ENCODE measurements at regions not wholly inside any gene's neighbourhood (a gene's known extent, or its start where the extent isn't known, plus 50 kb on each side); places are given as distances from the start of the nearest gene placed in this dataset.

DNA sequence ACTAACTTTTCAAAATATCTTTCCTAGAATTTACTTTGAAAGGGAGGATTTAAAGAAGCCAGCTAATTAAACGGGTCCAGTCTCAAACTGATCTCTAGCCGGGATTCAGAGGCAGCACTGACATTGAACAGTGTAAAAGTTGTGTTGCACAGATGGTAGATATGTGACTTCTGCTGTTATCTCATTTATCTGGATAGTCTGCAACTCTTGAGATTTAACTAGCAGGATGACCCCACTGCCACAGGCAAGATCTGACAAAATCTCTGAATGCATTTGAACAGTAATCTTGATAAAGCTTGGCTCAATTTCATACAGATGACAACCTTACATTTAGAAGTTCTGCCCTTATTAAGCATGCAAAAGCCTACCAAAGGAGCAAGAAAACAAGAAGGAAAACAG is 138.0 kb upstream of the CPNE8 start:
- Histone ChIP-seq H3K9ac (replicated peaks; ENCODE audit: extremely low read depth, insufficient read depth, low read length) (no peak overlapping the region), H3K9me1 (replicated peaks; ENCODE audit: control insufficient read depth, extremely low read depth, insufficient read depth, low read length) (no peaks in the 10 kb centered on the region), H3K27me3 (ENCODE audit: control insufficient read depth in 2 of 2, insufficient read depth in 2 of 2, low read length in 2 of 2) (no peaks in the 10 kb centered on the region), H3K4me2 (ENCODE audit: insufficient read depth, low read length) (no peak overlapping the region), H3K9me3 (replicated peaks; ENCODE audit: control insufficient read depth, insufficient read depth, low read length) (no peaks in the 10 kb centered on the region), H3K4me3 (replicated peaks in 1 of 3; ENCODE audit: insufficient read depth in 1 of 3, low read depth in 1 of 3, low read length in 3 of 3) (no peak overlapping the region), H3K4me1 (ENCODE audit: control insufficient read depth, extremely low read depth, insufficient read depth, low read length) (no peaks in the 10 kb centered on the region), H3K79me2 (ENCODE audit: control insufficient read depth, insufficient read depth, low read length) (no peaks in the 10 kb centered on the region), H3K36me3 (ENCODE audit: control insufficient read depth in 2 of 2, extremely low read depth in 1 of 2, insufficient read depth in 2 of 2, low read length in 2 of 2) (no peaks in the 10 kb centered on the region), H4K20me1 (replicated peaks; ENCODE audit: control insufficient read depth, extremely low read depth, insufficient read depth, low read length) (no peaks in the 10 kb centered on the region), H2AFZ (ENCODE audit: low read depth, low read length) (no peak overlapping the region), H3K27ac (ENCODE audit: insufficient read depth, low read depth, low read length) (no peak overlapping the region)
- FAIRE-seq, result no peak
- no peak for DNase-seq (ENCODE audit: low read depth, low spot score)
- intact Hi-C loops (cut with micrococcal nuclease), result no loop called here
- no TSS peak for BruUV-seq (replicated peaks)
- dilution Hi-C loops (cut with MboI; ENCODE audit: extremely low pct_ligation_motif_present, low sequenced_read_pairs), result no loop called here
- ChIA-PET CTCF (interaction anchor here (1.0 kb wide), 1 partner anchor 27 kb away, joined by 3 read pairs; no protein-coding TSS in a partner anchor), POLR2A (no interaction called here)
- TF ChIP-seq POLR2AphosphoS5 (IDR thresholded peaks at IDR 0.05; ENCODE audit: insufficient read depth, low read depth, low read length) (no peak), POLR2A (IDR thresholded peaks at IDR 0.05; ENCODE audit: low read depth, low read length) (no peak), EZH2 (IDR thresholded peaks at IDR 0.05; ENCODE audit: borderline replicate concordance, low read depth, low read length, severe bottlenecking) (no peak), MYC (IDR thresholded peaks at IDR 0.05; ENCODE audit: low read depth, low read length) (no peak), JUN (IDR thresholded peaks at IDR 0.05; ENCODE audit: borderline replicate concordance, insufficient read depth, insufficient read length, low read depth) (no peak), FOS (IDR thresholded peaks at IDR 0.05; ENCODE audit: borderline replicate concordance, insufficient read depth, low read length) (no peak)
- TF ChIP-seq, protein P1, sequence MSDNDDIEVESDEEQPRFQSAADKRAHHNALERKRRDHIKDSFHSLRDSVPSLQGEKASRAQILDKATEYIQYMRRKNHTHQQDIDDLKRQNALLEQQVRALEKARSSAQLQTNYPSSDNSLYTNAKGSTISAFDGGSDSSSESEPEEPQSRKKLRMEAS (IDR thresholded peaks at IDR 0.05; ENCODE audit: insufficient read depth, insufficient read length), result no peak
- TF ChIP-seq, protein P2, sequence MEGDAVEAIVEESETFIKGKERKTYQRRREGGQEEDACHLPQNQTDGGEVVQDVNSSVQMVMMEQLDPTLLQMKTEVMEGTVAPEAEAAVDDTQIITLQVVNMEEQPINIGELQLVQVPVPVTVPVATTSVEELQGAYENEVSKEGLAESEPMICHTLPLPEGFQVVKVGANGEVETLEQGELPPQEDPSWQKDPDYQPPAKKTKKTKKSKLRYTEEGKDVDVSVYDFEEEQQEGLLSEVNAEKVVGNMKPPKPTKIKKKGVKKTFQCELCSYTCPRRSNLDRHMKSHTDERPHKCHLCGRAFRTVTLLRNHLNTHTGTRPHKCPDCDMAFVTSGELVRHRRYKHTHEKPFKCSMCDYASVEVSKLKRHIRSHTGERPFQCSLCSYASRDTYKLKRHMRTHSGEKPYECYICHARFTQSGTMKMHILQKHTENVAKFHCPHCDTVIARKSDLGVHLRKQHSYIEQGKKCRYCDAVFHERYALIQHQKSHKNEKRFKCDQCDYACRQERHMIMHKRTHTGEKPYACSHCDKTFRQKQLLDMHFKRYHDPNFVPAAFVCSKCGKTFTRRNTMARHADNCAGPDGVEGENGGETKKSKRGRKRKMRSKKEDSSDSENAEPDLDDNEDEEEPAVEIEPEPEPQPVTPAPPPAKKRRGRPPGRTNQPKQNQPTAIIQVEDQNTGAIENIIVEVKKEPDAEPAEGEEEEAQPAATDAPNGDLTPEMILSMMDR (IDR thresholded peaks at IDR 0.05; ENCODE audit: extremely low read depth in 1 of 2, insufficient read depth in 1 of 2, low read depth in 1 of 2, low read length in 2 of 2), result no peak

Data from endothelial cell of umbilical vein (primary cell).